CD14-positive monocyte (primary cell): ENCODE measurements at regions not wholly inside any gene's neighbourhood (a gene's known extent, or its start where the extent isn't known, plus 50 kb on each side); places are given as distances from the start of the nearest gene placed in this dataset.

Experiments used
- DNase-seq, 3 donors: peaks; one replicate each; pipeline ENCODE4 v3.0.0-alpha.2; 2011 to 2022
- H2AFZ ChIP-seq: 2 replicates; pipeline ENCODE4 v1.6.0; 2012; ENCODE audit warnings: mild to moderate bottlenecking, low read depth, low read length, inconsistent platforms; ENCODE audit not compliant: insufficient read depth, poor library complexity, severe bottlenecking
- H3K27ac ChIP-seq, 2 donors: 1 replicate in 1 of 2; 2 replicates in 1 of 2; pipeline ENCODE4 v1.5.1; 2012 to 2013; ENCODE audit warnings: low read length in 2 of 2, control low read depth in 1 of 2, inconsistent platforms in 1 of 2, low read depth in 1 of 2, mild to moderate bottlenecking in 1 of 2
- H3K27me3 ChIP-seq, 2 donors: one replicate each; pipeline versions ENCODE4 v1.6.0 to v1.6.1; 2011 to 2013; ENCODE audit warnings: low read length in 2 of 2; ENCODE audit not compliant: control insufficient read depth in 2 of 2, insufficient read depth in 2 of 2
- H3K36me3 ChIP-seq, 2 donors: replicated peaks in 1 of 2; 1 replicate in 1 of 2; 2 replicates in 1 of 2; pipeline versions ENCODE4 v1.5.1 to v1.6.1; 2012 to 2013; ENCODE audit warnings: low read length in 2 of 2, control low read depth in 1 of 2, inconsistent platforms in 1 of 2, mild to moderate bottlenecking in 1 of 2; ENCODE audit not compliant: insufficient read depth in 2 of 2, control insufficient read depth in 1 of 2
- H3K4me1 ChIP-seq, 2 donors: 1 replicate in 1 of 2; 2 replicates in 1 of 2; pipeline versions ENCODE4 v1.5.1 to v1.6.1; 2012 to 2013; ENCODE audit warnings: low read length in 2 of 2, control low read depth in 1 of 2, inconsistent platforms in 1 of 2, mild to moderate bottlenecking in 1 of 2, moderate library complexity in 1 of 2; ENCODE audit not compliant: insufficient read depth in 2 of 2, control insufficient read depth in 1 of 2
- H3K4me2 ChIP-seq: replicated peaks from 2 replicates; pipeline ENCODE3; 2012; ENCODE audit warnings: low read length, moderate library complexity, mild to moderate bottlenecking; ENCODE audit not compliant: poor library complexity, severe bottlenecking; ENCODE audit errors: extremely low read depth
- H3K4me3 ChIP-seq, 3 experiments: fragments of 200-600 bp in 1 of 3; sonication (generic) in 1 of 3; replicated peaks in 1 of 3; 1 replicate in 2 of 3; 2 replicates in 1 of 3; pipeline ENCODE4 v1.5.1; 2011 to 2013; ENCODE audit warnings: low read length in 3 of 3, mild to moderate bottlenecking in 3 of 3, control low read depth in 2 of 3, low read depth in 2 of 3, inconsistent platforms in 1 of 3, moderate library complexity in 1 of 3
- H3K79me2 ChIP-seq: 2 replicates; pipeline ENCODE4 v1.6.0; 2012; ENCODE audit warnings: mild to moderate bottlenecking, control low read depth, inconsistent platforms, low read length, moderate library complexity; ENCODE audit not compliant: insufficient read depth
- H3K9ac ChIP-seq: 2 replicates; pipeline ENCODE4 v1.6.0; 2017; ENCODE audit warnings: low read length, mild to moderate bottlenecking; ENCODE audit not compliant: insufficient read depth, poor library complexity, severe bottlenecking
- H3K9me3 ChIP-seq, 2 donors: replicated peaks in 1 of 2; 1 replicate in 1 of 2; 2 replicates in 1 of 2; pipeline versions ENCODE4 v1.5.1 to v1.6.1; 2012 to 2013; ENCODE audit warnings: low read length in 2 of 2, control low read depth in 1 of 2; ENCODE audit not compliant: control insufficient read depth in 1 of 2, insufficient read depth in 1 of 2
- H4K20me1 ChIP-seq: 2 replicates; pipeline ENCODE4 v1.6.0; 2012; ENCODE audit warnings: mild to moderate bottlenecking, low read length, control low read depth, moderate library complexity; ENCODE audit not compliant: insufficient read depth
- H3K27ac Mint-ChIP-seq, 7 donors: one replicate each; pipeline ENCODE4 v1.8.0; 2020; ENCODE audit warnings: mild to moderate bottlenecking in 7 of 7, mixed read lengths in 7 of 7, moderate library complexity in 6 of 7, inconsistent platforms in 2 of 7
- H3K27me3 Mint-ChIP-seq, 3 donors: one replicate each; pipeline ENCODE4 v1.8.0; 2021 to 2022; ENCODE audit warnings: low read depth in 3 of 3, mild to moderate bottlenecking in 3 of 3, mixed read lengths in 3 of 3, moderate library complexity in 3 of 3, inconsistent platforms in 1 of 3
- H3K36me3 Mint-ChIP-seq, 2 donors: one replicate each; pipeline ENCODE4 v1.8.0; 2020; ENCODE audit warnings: mixed read lengths in 2 of 2, inconsistent platforms in 1 of 2, mild to moderate bottlenecking in 1 of 2
- H3K4me1 Mint-ChIP-seq: one replicate; pipeline ENCODE4 v1.8.0; 2020; ENCODE audit warnings: mild to moderate bottlenecking, mixed read lengths
- H3K4me3 Mint-ChIP-seq, 2 donors: one replicate each; pipeline ENCODE4 v1.8.0; 2020; ENCODE audit warnings: mild to moderate bottlenecking in 2 of 2, mixed read lengths in 2 of 2, moderate library complexity in 1 of 2
- H3K9me3 Mint-ChIP-seq, 7 donors: one replicate each; pipeline ENCODE4 v1.8.0; 2020 to 2022; ENCODE audit warnings: mixed read lengths in 7 of 7, mild to moderate bottlenecking in 6 of 7, moderate library complexity in 6 of 7, inconsistent platforms in 2 of 7
- WGBS: methylation state at CpG from one replicate; pipeline ENCODE4 v1.1.5; 2013; ENCODE audit warnings: missing lambda C conversion rate; ENCODE audit not compliant: insufficient coverage; 5-methylcytosine and 5-hydroxymethylcytosine counted together
- intact Hi-C, 2 donors: fragments of 100-400 bp; cut with micrococcal nuclease; formaldehyde crosslinking; loops; one replicate each; pipeline versions ENCODE4 v1.15.0 to v1.15.1; 2023
- TF ChIP-seq, protein P1 (sequence below): fragments of 200-600 bp; IDR thresholded peaks from one replicate; pipeline ENCODE4 v1.8.0; 2022; ENCODE audit warnings: antibody characterized with exemption, mild to moderate bottlenecking

DNA sequence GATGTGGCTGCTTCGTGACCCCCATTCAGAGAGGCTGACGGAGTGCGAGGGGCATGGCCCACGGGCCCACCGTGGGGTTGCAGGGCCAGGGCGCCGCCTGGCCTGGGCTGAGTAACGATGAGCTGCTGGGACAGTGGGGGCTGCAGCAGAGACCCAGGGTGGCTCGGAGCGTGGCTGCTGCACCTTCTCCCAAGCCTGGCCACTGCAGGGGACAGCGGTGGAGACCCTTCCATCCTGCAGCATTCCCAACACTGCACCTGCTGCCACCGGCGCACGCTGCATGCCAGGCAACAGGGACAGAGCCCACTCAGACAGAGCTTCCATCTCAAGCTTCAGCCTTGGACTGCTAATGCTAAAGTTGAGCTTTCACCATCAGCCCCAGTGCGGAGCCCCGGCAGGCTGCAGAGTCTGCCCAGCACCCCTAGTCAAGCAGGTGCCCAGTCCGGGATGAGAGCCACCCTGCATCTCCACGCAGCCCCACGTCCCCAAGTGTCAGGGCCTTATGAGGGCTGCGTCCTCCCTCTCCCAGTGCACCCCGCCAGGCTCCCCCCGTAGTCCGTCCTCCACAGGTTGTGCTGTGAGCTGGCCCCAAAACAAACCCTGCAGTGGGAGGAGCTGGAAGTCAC lies 89.4 kb upstream of the AFDN start:
- Histone ChIP-seq H3K9me3 (no peaks in the 10 kb centered on the region), H3K9ac (no peak overlapping the region), H3K4me3 (no peak overlapping the region), H4K20me1 (no peaks in the 10 kb centered on the region), H2AFZ (no peak overlapping the region), H3K4me2 (no peak overlapping the region), H3K36me3 (no peaks in the 10 kb centered on the region), H3K27me3 (no peaks in the 10 kb centered on the region), H3K4me1 (no peaks in the 10 kb centered on the region), H3K79me2 (no peaks in the 10 kb centered on the region), H3K27ac (no peak overlapping the region)
- Mint-ChIP-seq H3K27ac (no peak overlapping the region), H3K36me3 (no peaks in the 10 kb centered on the region), H3K4me1 (no peaks in the 10 kb centered on the region), H3K27me3 (peaks cover 0 to 7% (median 2%) of the 10 kb centered on the region in 3 donors), H3K9me3 (peaks cover 0 to 3% (median 0%) of the 10 kb centered on the region in 7 donors), H3K4me3 (peak overlapping the region in 1 of 2 donors; percentile 11)
- intact Hi-C loops, result no loop called here
- TF ChIP-seq, protein P1, sequence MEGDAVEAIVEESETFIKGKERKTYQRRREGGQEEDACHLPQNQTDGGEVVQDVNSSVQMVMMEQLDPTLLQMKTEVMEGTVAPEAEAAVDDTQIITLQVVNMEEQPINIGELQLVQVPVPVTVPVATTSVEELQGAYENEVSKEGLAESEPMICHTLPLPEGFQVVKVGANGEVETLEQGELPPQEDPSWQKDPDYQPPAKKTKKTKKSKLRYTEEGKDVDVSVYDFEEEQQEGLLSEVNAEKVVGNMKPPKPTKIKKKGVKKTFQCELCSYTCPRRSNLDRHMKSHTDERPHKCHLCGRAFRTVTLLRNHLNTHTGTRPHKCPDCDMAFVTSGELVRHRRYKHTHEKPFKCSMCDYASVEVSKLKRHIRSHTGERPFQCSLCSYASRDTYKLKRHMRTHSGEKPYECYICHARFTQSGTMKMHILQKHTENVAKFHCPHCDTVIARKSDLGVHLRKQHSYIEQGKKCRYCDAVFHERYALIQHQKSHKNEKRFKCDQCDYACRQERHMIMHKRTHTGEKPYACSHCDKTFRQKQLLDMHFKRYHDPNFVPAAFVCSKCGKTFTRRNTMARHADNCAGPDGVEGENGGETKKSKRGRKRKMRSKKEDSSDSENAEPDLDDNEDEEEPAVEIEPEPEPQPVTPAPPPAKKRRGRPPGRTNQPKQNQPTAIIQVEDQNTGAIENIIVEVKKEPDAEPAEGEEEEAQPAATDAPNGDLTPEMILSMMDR, result no peak
- DNase-seq, result no peak
- WGBS, result 93% methylated on average over 23 of the region's 23 CpGs

DNA sequence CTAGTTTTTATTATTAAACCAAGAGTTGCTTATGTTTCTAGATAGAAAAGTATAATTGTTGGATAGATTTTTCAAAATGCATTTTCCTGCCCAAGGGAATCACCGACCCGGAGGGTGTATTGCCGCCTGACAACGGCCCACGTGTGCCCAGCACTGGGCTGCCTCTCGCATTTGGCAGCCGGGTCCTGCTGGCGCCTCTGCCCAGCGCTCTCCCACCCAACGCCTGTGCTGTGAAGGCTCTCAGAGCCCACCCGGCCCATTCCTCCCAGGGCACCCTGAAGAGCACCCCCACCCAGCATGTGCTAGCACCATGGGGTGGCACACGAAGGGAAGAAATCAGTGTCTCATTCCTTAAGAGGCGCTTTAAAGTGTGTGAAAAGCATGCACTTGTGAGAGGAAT lies 88.3 kb upstream of the AFDN start:
- no peak overlapping the region for H2AFZ ChIP-seq
- no peaks in the 10 kb centered on the region for H3K4me1 Mint-ChIP-seq
- no peak overlapping the region for H3K4me3 ChIP-seq
- H3K79me2 ChIP-seq, result no peaks in the 10 kb centered on the region
- no peaks in the 10 kb centered on the region for H3K36me3 ChIP-seq
- H3K27ac ChIP-seq, result no peak overlapping the region
- TF ChIP-seq, protein P1, result no peak
- no peak overlapping the region for H3K4me3 Mint-ChIP-seq
- H3K4me1 ChIP-seq, result no peaks in the 10 kb centered on the region
- H3K27ac Mint-ChIP-seq, result no peak overlapping the region
- H3K9me3 ChIP-seq, result peaks cover 0 to under 1% of the 10 kb centered on the region in 2 donors
- no peaks in the 10 kb centered on the region for H3K36me3 Mint-ChIP-seq
- no peaks in the 10 kb centered on the region for H4K20me1 ChIP-seq
- no peak overlapping the region for H3K9ac ChIP-seq
- peaks cover 0 to 3% (median 0%) of the 10 kb centered on the region in 7 donors for H3K9me3 Mint-ChIP-seq
- peaks cover 0 to 9% (median 4%) of the 10 kb centered on the region in 3 donors for H3K27me3 Mint-ChIP-seq
- 89% methylated on average over 11 of the region's 13 CpGs for WGBS
- intact Hi-C loops, result no loop called here
- no peaks in the 10 kb centered on the region for H3K27me3 ChIP-seq
- no peak for DNase-seq
- H3K4me2 ChIP-seq, result no peak overlapping the region
